ENCODE measurements at regions not wholly inside any gene's neighbourhood (a gene's known extent, or its start where the extent isn't known, plus 50 kb on each side); places are given as distances from the start of the nearest gene placed in this dataset.

- TF ChIP-seq ZNF501 (tag by site-specific recombination; IDR thresholded peaks at IDR 0.05) (no peak), ZNF266 (tag by site-specific recombination; IDR thresholded peaks at IDR 0.05; ENCODE audit: low read depth) (no peak), ZFHX2 (tag by site-specific recombination; conservative IDR thresholded peaks at IDR 0.05) (no peak)
Measured at GRCh38 chr4:129327637-129328036, 231.7 kb downstream of the C4orf33 start (continued).

- H3K9me3 ChIP-seq (ENCODE audit: control insufficient read depth, insufficient read depth, low read depth, low read length), result no peaks in the 10 kb centered on the region
- no peak overlapping the region for H3K4me3 ChIP-seq (ENCODE audit: low read depth, low read length)
- no peaks in the 10 kb centered on the region for H3K36me3 ChIP-seq (ENCODE audit: control insufficient read depth in 2 of 2, insufficient read depth in 1 of 2, low read length in 2 of 2)
- H3K27ac ChIP-seq (ENCODE audit: extremely low read depth, low read depth, low read length), result no peak overlapping the region
- TF ChIP-seq ZNF626 (tag by site-specific recombination; IDR thresholded peaks at IDR 0.05) (no peak), FEZF1 (tag by site-specific recombination; IDR thresholded peaks at IDR 0.05) (no peak), ZNF664 (tag by site-specific recombination; IDR thresholded peaks at IDR 0.05) (no peak), ZNF239 (tag by site-specific recombination; IDR thresholded peaks at IDR 0.05) (no peak), ZNF416 (tag by site-specific recombination; IDR thresholded peaks at IDR 0.05) (no peak), ZNF311 (tag by site-specific recombination; IDR thresholded peaks at IDR 0.05; ENCODE audit: borderline replicate concordance) (no peak), PRDM2 (tag by site-specific recombination; IDR thresholded peaks at IDR 0.05; ENCODE audit: borderline replicate concordance) (no peak), ZNF398 (tag by site-specific recombination; IDR thresholded peaks at IDR 0.05) (no peak), INSM2 (tag by site-specific recombination; IDR thresholded peaks at IDR 0.05) (no peak), ZNF658 (tag by site-specific recombination; IDR thresholded peaks at IDR 0.05) (no peak), ZFP69B (tag by site-specific recombination; IDR thresholded peaks at IDR 0.05) (no peak), MYNN (tag by site-specific recombination; IDR thresholded peaks at IDR 0.05; ENCODE audit: borderline replicate concordance) (no peak), ZNF140 (tag by site-specific recombination; IDR thresholded peaks at IDR 0.05) (no peak), ZNF184 (tag by site-specific recombination; IDR thresholded peaks at IDR 0.05) (no peak), WT1 (tag by site-specific recombination; IDR thresholded peaks at IDR 0.05) (no peak), ZNF580 (tag by site-specific recombination; IDR thresholded peaks at IDR 0.05) (no peak), ZNF624 (tag by site-specific recombination; IDR thresholded peaks at IDR 0.05) (no peak), ZNF221 (tag by site-specific recombination; IDR thresholded peaks at IDR 0.05; ENCODE audit: borderline replicate concordance) (no peak)
- CTCF ChIA-PET, result no interaction called here
- POLR2A ChIA-PET, result no interaction called here
- no peaks in the 10 kb centered on the region for H3K4me1 ChIP-seq (ENCODE audit: control insufficient read depth, insufficient read depth, low read length)
Measured at GRCh38 chr4:129328162-129328561, 232.2 kb downstream of the C4orf33 start.

Data from HEK293 (cell line).